ENCODE measurements at regions not wholly inside any gene's neighbourhood (a gene's known extent, or its start where the extent isn't known, plus 50 kb on each side); places are given as distances from the start of the nearest gene placed in this dataset.

DNA sequence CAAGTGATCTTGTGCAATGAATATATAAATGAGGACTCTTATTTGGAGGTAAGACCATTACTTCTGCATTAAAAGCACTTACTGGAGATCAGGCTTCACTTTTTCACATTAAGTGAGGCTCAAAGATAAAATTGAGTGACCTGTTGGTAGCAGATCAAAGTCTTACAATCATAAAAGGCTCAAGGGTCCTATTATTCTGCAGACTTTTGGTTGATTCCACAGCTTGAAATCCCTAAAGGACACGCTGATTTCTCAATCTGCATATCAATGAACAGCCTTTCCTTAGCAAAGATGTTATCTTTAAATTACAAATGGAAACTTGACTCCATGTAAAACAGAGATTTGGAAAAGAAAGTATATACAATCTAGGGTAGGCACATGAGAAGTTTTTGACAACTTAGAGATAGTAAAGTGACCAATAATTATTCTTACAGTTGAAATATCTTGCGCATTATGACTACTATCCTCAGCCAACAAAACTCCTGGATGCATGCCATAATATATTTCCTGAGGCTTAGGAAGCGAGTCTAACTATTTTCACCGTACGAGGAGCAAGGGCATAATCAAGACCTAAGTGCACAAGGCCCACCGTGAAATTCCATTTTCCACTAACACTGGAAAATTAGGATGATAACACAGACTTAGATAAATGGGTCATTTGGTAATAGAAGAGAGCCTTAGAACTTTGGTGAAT, 640.7 kb downstream of the LIG4 start:
- TF ChIP-seq, protein P1, sequence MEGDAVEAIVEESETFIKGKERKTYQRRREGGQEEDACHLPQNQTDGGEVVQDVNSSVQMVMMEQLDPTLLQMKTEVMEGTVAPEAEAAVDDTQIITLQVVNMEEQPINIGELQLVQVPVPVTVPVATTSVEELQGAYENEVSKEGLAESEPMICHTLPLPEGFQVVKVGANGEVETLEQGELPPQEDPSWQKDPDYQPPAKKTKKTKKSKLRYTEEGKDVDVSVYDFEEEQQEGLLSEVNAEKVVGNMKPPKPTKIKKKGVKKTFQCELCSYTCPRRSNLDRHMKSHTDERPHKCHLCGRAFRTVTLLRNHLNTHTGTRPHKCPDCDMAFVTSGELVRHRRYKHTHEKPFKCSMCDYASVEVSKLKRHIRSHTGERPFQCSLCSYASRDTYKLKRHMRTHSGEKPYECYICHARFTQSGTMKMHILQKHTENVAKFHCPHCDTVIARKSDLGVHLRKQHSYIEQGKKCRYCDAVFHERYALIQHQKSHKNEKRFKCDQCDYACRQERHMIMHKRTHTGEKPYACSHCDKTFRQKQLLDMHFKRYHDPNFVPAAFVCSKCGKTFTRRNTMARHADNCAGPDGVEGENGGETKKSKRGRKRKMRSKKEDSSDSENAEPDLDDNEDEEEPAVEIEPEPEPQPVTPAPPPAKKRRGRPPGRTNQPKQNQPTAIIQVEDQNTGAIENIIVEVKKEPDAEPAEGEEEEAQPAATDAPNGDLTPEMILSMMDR (conservative IDR thresholded peaks at IDR 0.05; ENCODE audit: low read depth, low read length): no peak
- H3K4me3 ChIP-seq (ENCODE audit: low read depth, low read length): no peak overlapping the region
- DNase-seq (ENCODE audit: low read depth): no peak

DNA sequence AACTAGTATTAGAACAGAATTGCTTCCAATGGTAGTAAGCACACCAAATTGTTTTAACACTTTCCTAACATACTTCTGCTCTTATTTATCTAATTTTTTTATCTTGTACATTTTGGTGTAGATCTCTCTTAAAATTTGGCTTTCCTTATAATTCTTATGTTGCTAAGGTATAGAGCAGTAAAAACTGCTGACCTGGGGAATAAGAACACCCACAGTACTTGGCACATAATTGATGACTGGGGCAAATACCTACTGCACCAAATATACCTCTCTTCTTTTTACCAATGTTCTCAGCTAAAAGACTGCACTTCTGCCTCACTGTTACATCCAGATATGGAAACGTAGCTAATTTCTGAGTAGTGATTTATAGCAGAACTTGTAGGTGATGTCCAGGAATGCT, 642.2 kb downstream of the LIG4 start:
- no peak for DNase-seq (ENCODE audit: low read depth)
- no peak overlapping the region for H3K4me3 ChIP-seq (ENCODE audit: low read depth, low read length)
- TF ChIP-seq, protein P1 (conservative IDR thresholded peaks at IDR 0.05; ENCODE audit: low read depth, low read length): no peak

DNA sequence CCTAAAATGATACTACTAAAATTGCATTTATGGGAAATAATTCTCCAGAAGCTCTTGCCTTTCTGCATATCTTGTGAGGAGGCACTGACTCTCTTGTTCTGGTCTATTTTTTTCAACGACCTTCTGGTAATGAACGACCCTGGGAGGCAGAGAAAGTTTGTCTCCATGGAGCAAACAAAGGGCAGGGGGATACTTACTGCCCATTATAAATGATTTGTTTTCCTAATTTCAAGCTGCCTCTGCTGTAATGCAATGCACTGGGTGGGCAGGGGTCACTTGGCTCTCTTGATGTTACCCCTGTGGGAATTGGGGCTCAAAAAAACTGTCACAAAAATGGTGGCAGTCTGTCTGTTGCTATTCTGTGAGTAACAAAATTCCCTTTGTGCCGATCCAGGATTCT, 643.2 kb downstream of the LIG4 start:
- H3K4me3 ChIP-seq (ENCODE audit: low read depth, low read length): no peak overlapping the region
- TF ChIP-seq, protein P1 (conservative IDR thresholded peaks at IDR 0.05; ENCODE audit: low read depth, low read length): no peak
- no peak for DNase-seq (ENCODE audit: low read depth)

GRCh38 chr13:107568181-107568580, 647.2 kb downstream of the LIG4 start:
- TF ChIP-seq, protein P1 (conservative IDR thresholded peaks at IDR 0.05; ENCODE audit: low read depth, low read length): no peak
- DNase-seq (ENCODE audit: low read depth): no peak
- no peak overlapping the region for H3K4me3 ChIP-seq (ENCODE audit: low read depth, low read length)

DNA sequence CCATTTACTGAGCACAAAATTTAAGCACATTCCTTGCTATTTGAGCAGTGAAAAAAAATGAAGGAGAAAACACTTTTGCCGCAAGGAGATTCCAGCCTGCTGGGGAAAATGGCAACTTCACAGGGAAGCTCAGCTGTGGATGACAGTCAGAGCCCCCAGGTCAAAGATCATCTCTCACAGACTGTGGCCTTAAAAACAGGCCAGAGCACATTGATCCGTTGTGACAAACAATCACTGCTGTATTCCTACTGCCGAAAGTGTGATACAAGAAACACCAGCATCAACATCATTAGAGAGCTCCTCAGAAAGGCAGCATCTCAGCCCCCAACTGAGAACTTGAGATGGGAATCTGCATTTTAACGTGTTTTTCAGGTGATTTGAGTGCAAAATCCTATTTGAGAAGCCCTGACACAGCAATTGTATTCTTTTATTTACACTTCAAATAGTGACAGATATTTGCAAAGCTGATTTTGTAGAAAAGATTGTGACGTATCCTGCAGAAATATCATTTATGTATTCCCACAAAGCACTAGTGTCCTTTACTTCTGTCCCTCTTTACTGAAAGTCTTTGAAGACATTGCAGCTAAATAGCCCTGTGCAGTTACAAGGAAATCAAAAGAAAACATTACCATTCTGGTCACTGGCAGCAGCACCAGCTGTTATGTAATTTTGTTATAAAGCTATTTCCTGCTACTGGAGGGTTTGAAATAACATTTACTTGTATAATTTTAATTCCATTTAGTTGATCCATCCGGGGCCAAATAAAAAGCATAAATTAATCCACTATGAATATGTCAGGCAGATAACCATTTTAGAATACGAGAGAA, 652.0 kb downstream of the LIG4 start:
- TF ChIP-seq, protein P1 (conservative IDR thresholded peaks at IDR 0.05; ENCODE audit: low read depth, low read length): no peak
- no peak overlapping the region for H3K4me3 ChIP-seq (ENCODE audit: low read depth, low read length)
- no peak for DNase-seq (ENCODE audit: low read depth)

DNA sequence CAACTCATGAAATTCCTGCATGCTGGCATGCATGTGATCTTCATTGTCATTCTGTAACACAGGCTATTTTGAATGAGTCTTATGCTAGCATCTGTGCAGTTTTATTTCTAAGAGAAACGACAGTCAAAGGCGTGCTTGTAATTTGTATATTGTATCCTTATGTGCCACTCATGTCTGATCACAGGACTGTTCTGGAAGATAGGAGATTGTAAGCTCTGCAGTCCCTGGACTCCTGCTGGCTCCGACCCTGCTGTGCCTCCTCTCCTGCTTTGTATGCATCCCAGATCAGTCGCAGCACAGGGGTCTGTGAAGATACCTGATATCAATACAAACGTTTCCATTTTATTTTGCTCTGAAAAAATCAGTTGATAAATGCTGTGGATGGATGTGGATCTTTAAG, 653.1 kb downstream of the LIG4 start:
- H3K4me3 ChIP-seq (ENCODE audit: low read depth, low read length): no peak overlapping the region
- DNase-seq (ENCODE audit: low read depth): no peak
- TF ChIP-seq, protein P1 (conservative IDR thresholded peaks at IDR 0.05; ENCODE audit: low read depth, low read length): no peak
